ENCODE measurements at regions not wholly inside any gene's neighbourhood (a gene's known extent, or its start where the extent isn't known, plus 50 kb on each side); places are given as distances from the start of the nearest gene placed in this dataset.

- no peak for DNase-seq (ENCODE audit: low spot score)
These were observed 353.2 kb downstream of the GPAM start for GRCh38 chr10:111830359-111830758.

GRCh38 chr10:111831058-111831457 lies 352.5 kb downstream of the GPAM start:
- no peak for DNase-seq (ENCODE audit: low spot score)

GRCh38 chr10:111833251-111833650 lies 350.3 kb downstream of the GPAM start:
- no peak for DNase-seq (ENCODE audit: low spot score)

GRCh38 chr10:111835574-111835973 lies 348.0 kb downstream of the GPAM start:
- peak; percentile 54 for DNase-seq (ENCODE audit: low spot score)

DNA sequence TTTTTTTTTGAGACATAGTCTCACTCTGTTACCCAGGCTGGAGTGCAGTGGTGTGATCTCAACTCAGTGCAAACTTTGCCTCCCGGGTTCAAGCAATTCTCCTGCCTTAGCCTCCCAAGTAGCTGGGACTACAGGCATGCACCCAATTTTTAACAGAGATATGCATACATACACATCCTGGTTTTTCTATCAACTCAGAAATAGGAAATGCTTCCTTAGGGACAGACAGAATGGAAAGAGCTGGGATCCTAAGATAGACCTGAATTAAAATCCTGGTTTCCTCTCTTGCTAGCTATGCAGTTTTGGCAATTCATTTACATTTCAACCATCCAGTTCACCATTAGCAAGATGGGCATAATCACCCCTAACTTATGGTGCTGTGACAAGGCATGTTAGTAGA lies 347.5 kb downstream of the GPAM start:
- DNase-seq (ENCODE audit: low spot score), result no peak

GRCh38 chr10:111836571-111836970 lies 347.0 kb downstream of the GPAM start:
- no peak for DNase-seq (ENCODE audit: low spot score)

DNA sequence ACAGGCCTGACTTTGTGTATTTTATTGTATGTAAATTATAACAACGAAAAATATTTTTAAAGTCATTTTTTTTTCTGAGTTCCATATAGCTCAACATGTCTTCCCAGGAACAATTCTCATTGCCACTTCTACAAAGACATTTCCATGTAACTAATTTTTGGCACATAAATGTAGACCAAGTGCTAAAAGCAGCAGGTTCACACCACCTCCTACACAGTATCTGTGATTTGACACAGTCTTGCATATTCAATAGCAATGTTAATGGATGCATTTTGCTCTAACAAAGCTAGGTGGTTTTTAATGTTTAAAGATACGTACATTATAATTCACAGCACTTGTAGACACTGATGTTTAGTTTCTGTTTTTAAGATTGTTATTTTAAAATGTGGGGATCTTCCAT lies 346.5 kb downstream of the GPAM start:
- DNase-seq (ENCODE audit: low spot score), result peak; percentile 51

GRCh38 chr10:111837985-111838384 lies 345.6 kb downstream of the GPAM start:
- no peak for DNase-seq (ENCODE audit: low spot score)

GRCh38 chr10:111840546-111840945 lies 343.0 kb downstream of the GPAM start:
- DNase-seq (ENCODE audit: low spot score), result no peak

DNA sequence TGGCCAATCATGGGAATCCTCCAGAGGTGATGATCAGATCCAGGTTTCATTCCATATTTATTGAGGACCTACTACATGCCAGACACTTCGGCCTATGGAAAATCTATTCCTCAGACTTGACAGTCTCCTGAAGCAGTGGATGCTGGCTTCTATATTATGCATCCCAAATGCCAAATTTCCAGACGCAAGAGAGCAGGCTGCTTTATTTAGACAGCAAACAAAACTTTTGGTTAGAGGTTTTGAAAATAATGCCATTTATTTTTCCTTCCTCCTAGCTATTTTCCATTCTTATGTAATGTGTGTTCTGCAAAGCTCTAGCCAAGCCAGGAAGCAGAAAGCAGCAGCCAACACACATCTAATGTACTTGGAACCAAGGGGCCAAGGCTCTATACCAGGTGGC lies 330.8 kb downstream of the GPAM start:
- no peak for DNase-seq (ENCODE audit: low spot score)

DNA sequence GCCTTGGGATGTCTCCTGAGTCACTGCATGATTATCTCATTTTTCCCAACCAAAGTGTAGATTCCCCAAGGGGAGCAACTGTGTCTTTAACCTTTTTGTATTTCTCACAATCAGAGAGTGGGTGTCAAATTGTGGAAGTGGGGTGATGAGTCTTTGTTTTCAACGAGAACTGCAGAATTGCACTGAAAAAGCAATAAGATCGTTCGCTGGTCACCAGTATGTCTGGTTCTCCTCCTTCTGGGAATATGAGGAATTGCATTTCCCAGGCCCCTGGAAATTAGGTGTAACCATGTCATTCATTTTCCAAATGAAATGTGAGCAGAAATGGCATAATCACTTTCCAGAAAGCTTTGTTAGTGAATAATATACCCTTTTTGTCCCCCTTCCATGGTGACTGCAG lies 326.9 kb downstream of the GPAM start:
- DNase-seq (ENCODE audit: low spot score), result no peak

GRCh38 chr10:111865550-111865949 lies 318.0 kb downstream of the GPAM start:
- DNase-seq (ENCODE audit: low spot score), result no peak

- DNase-seq (ENCODE audit: low spot score), result no peak
These were observed 312.1 kb downstream of the GPAM start for GRCh38 chr10:111871458-111871857.

- DNase-seq (ENCODE audit: low spot score), result no peak
These were observed 311.0 kb downstream of the GPAM start for GRCh38 chr10:111872591-111872990.

- no peak for DNase-seq (ENCODE audit: low spot score)
These were observed 310.5 kb downstream of the GPAM start for GRCh38 chr10:111873041-111873440.

DNA sequence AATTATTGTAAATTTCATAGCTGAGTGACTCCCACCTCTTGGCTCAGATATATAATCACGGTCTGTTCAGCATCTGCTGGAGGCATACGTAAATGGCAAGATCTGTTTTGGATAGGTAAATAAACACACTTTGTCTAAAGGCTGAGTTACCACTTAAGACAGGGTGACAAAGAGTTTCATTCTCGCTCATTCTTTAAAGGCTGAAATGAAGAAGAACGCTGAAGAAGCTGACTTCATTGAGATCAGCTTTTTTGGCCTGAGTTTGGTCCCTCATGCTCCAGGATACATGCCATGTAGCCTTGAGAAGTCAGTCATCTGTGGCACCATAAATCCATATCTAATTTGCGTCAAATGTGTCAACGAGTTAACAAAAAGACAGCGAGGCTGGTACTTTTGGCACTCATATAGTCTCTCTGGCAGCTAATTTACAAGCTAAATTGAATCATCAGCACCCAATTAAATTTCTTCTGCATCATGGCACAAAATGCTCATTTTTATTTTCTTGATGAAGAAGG lies 309.9 kb downstream of the GPAM start:
- no peak for DNase-seq (ENCODE audit: low spot score)

- no peak for DNase-seq (ENCODE audit: low spot score)
These were observed 309.0 kb downstream of the GPAM start for GRCh38 chr10:111874576-111874975.

DNA sequence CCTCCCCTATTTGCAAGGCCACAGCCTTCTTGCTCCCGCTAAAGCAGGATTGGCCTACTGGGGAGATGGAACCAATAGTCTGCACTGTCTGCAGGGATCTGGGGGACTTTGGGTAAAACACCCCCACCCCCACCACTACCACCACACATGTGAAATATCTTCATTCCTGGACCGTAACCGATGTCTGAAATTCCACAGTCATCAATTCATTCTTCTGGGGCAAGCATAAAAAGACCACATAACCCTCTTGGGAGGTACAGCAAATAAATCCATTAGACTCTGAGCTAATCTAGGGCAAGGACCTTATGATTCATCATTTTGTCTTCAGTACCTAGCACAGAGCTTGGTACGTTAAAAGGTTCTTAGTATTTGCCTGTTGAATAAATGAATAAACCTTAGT lies 307.8 kb downstream of the GPAM start:
- DNase-seq (ENCODE audit: low spot score), result no peak

DNA sequence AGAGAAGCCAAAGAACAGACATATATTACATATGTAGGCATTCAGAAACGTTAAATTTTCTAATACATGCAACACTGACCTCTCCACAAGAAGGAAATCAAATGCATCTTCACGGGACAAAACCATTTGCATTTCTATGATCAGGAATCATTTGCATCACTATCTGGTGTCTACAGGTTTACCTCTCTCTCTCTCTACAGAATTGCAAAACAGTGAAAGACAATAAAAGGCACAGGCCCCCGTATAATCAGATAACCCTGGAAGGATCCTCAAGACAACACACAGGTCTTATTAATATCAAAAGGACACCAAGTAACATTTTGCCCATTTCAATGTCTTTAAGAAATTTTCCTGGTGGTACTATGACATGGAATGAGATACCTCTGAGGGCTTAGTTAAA lies 306.3 kb downstream of the GPAM start:
- no peak for DNase-seq (ENCODE audit: low spot score)

DNA sequence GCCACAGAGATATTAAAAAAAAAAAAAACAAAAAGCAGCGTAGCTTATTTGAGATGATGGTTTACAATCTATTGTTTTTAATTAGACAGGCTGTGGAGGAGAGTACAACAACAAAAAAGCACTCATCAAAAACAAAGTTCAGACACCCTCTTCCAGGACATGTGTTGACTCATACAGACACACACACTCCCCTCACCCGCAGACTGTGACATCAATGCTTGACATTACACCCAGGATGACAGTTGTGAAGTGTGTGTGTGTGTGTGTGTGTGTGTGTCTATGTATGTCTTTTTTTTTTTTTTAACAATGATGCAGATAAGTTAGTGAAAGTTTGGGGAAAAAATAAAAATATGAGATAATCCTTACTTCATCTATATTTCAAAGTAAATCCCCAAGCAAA lies 303.6 kb downstream of the GPAM start:
- no peak for DNase-seq (ENCODE audit: low spot score)

GRCh38 chr10:111885046-111885445 lies 298.5 kb downstream of the GPAM start:
- no peak for DNase-seq (ENCODE audit: low spot score)

GRCh38 chr10:111885919-111886318 lies 297.6 kb downstream of the GPAM start:
- no peak for DNase-seq (ENCODE audit: low spot score)

DNA sequence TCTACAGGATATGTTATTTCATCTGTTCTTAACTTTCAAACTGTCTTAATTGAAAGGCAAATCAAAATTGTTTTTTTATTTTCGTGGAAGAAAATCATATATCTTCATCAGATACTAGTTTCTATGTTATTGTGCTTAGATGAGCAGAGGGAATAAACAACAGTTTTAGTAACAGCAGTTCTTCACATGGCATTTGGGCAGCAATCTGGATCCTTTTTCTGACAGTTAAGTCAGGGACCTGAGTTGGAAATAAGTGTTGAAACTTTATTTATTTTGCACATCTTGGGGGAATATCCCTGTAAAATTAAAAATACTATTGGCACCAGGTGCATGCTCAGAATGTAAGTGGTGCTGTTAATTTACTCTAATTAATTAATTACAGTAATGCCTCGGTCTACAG lies 296.3 kb downstream of the GPAM start:
- DNase-seq (ENCODE audit: low spot score), result no peak

DNA sequence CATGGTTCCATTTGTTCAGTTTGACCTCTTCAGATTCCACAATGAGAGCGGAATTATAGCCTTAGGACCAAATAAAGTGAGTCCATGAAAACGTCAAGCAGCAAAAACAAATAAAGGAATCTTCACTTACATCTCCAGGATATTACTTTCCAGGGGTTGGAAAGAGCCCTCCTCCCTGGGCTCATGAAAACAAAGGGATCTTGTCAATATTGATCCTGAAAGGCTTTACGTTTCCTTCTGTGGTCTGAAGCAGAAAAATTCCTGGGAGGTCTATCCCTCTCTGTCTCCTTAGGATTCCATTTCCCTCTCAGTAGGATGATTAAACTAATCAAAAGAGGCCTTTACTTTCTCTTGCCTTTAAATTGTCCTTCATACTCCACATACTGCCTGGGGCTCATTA lies 293.5 kb downstream of the GPAM start:
- no peak for DNase-seq (ENCODE audit: low spot score)

GRCh38 chr10:111916011-111916410 lies 267.6 kb downstream of the GPAM start:
- DNase-seq (ENCODE audit: low spot score), result no peak
